OCI-LY1 (cell line): ENCODE measurements at regions not wholly inside any gene's neighbourhood (a gene's known extent, or its start where the extent isn't known, plus 50 kb on each side); places are given as distances from the start of the nearest gene placed in this dataset.

Source experiments
- EZH2 ChIP-seq: fragments of 200-600 bp; sonication (generic), shearing (Covaris generic); IDR thresholded peaks from 2 replicates; pipeline ENCODE4 v1.8.0; 2017; ENCODE audit warnings: borderline replicate concordance, mixed run types, mild to moderate bottlenecking, antibody characterized with exemption, low read length, moderate library complexity, mixed read lengths
- TF ChIP-seq, protein P1 (sequence below): fragments of 200-600 bp; sonication (generic), shearing (Covaris generic); IDR thresholded peaks from 2 replicates; pipeline ENCODE4 v1.5.1; 2017; ENCODE audit warnings: mild to moderate bottlenecking, antibody characterized with exemption, low read length, moderate library complexity, mixed read lengths

DNA sequence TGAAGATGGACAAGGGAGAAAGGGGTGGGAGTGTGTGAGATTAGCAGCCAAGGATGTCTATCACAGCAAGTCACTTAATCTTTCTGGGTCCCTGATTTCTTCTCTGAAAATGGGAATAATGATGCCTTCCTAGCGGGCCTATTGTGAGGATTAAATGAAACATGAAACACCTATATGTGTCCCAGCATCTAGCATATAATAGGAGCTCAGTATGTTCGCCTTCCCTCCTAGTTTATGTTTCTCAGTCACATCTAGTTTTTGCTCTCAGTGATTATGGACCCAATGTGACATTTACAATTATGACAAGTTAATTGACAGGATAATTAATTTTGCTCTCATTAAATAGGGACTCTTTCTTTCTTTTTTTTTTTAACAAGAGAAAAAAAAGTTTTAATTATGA is 252.9 kb downstream of the SNX13 start:
- TF ChIP-seq, protein P1, sequence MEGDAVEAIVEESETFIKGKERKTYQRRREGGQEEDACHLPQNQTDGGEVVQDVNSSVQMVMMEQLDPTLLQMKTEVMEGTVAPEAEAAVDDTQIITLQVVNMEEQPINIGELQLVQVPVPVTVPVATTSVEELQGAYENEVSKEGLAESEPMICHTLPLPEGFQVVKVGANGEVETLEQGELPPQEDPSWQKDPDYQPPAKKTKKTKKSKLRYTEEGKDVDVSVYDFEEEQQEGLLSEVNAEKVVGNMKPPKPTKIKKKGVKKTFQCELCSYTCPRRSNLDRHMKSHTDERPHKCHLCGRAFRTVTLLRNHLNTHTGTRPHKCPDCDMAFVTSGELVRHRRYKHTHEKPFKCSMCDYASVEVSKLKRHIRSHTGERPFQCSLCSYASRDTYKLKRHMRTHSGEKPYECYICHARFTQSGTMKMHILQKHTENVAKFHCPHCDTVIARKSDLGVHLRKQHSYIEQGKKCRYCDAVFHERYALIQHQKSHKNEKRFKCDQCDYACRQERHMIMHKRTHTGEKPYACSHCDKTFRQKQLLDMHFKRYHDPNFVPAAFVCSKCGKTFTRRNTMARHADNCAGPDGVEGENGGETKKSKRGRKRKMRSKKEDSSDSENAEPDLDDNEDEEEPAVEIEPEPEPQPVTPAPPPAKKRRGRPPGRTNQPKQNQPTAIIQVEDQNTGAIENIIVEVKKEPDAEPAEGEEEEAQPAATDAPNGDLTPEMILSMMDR, result no peak
- no peak for TF ChIP-seq EZH2
